HepG2 (cell line): ENCODE measurements at regions not wholly inside any gene's neighbourhood (a gene's known extent, or its start where the extent isn't known, plus 50 kb on each side); places are given as distances from the start of the nearest gene placed in this dataset.

Experiments
- ATAC-seq: fragments of 200-7000 bp; cut with Tn5 transposase; 3 replicates; pipeline ENCODE4 v1.9.1; 2020; ENCODE audit warnings: mild to moderate bottlenecking, moderate library complexity
- BruUV-seq: library from RNA; stranded (reverse); fragments of 400-500 nt; replicated peaks from 2 replicates; lab custom pipeline; 2021; lab: Mats Ljungman, UMichigan
- CTCF ChIA-PET: fragments of 300-600 bp; formaldehyde crosslinking; extraction: SDS; loops from one replicate; lab custom pipeline; 2021; ENCODE audit warnings: low total read pairs, inconsistent platforms, low intra/inter-chr PET ratio; lab: Yijun Ruan, JAX
- POLR2A ChIA-PET: fragments of 350-600 bp; sonication (Branson Sonifier 250); formaldehyde crosslinking; loops from one replicate; lab custom pipeline; 2020; ENCODE audit warnings: antibody characterized with exemption, inconsistent platforms; lab: Yijun Ruan, JAX
- DNase-seq: peaks from one replicate; pipeline ENCODE4 v3.0.0-alpha.2; 2015; ENCODE audit warnings: low spot score
- FAIRE-seq: peaks from 3 replicates; lab custom pipeline; 2011; peaks lifted over from hg19 to GRCh38; lab: Jason Lieb, UNC
- H2AFZ ChIP-seq: one replicate; pipeline ENCODE4 v1.6.1; 2011; ENCODE audit warnings: low read length, inconsistent platforms
- H3K27ac ChIP-seq: fragments of 300-600 bp; 3 replicates; pipeline ENCODE4 v1.8.0; 2011; ENCODE audit warnings: mixed run types, mild to moderate bottlenecking, mixed read lengths, low read length, inconsistent platforms; ENCODE audit not compliant: insufficient read depth; ENCODE audit errors: extremely low read length
- H3K27me3 ChIP-seq, 2 experiments: fragments of 200-600 bp in 1 of 2; 2 replicates in 1 of 2; 3 replicates in 1 of 2; pipeline versions ENCODE4 v1.6.0 to v1.8.0; 2011; ENCODE audit warnings: low read length in 2 of 2, mild to moderate bottlenecking in 2 of 2, moderate library complexity in 2 of 2, inconsistent platforms in 1 of 2; ENCODE audit not compliant: insufficient read depth in 2 of 2, control insufficient read depth in 1 of 2
- H3K36me3 ChIP-seq, 2 experiments: fragments of 200-600 bp in 1 of 2; replicated peaks in 1 of 2; 2 replicates in 1 of 2; 3 replicates in 1 of 2; pipeline versions ENCODE4 v1.5.1 to v1.8.0; 2011; ENCODE audit warnings: low read length in 2 of 2, inconsistent platforms in 1 of 2; ENCODE audit not compliant: insufficient read depth in 2 of 2, control insufficient read depth in 1 of 2
- H3K4me1 ChIP-seq: 2 replicates; pipeline ENCODE4 v1.5.1; 2012; ENCODE audit warnings: low read length, inconsistent platforms; ENCODE audit not compliant: insufficient read depth
- H3K4me2 ChIP-seq: 2 replicates; pipeline ENCODE4 v1.6.0; 2011; ENCODE audit warnings: low read depth, low read length, inconsistent platforms
- H3K4me3 ChIP-seq, 3 experiments: fragments of 200-600 bp in 1 of 3; sonication (generic), shearing (Covaris generic) in 1 of 3; replicated peaks in 1 of 3; 2 replicates each; pipeline ENCODE4 v1.5.1; 2011 to 2016; ENCODE audit warnings: low read length in 3 of 3, inconsistent platforms in 2 of 3, low read depth in 2 of 3, mild to moderate bottlenecking in 2 of 3, control low read depth in 1 of 3, mixed read lengths in 1 of 3; ENCODE audit not compliant: insufficient read depth in 1 of 3
- H3K79me2 ChIP-seq: one replicate; pipeline ENCODE4 v1.6.1; 2011; ENCODE audit warnings: low read length, inconsistent platforms; ENCODE audit not compliant: insufficient read depth
- H3K9ac ChIP-seq: 2 replicates; pipeline ENCODE4 v1.6.0; 2011; ENCODE audit warnings: mild to moderate bottlenecking, low read depth, low read length, inconsistent platforms; ENCODE audit not compliant: insufficient read depth
- H3K9me3 ChIP-seq: 2 replicates; pipeline ENCODE4 v1.5.1; 2012; ENCODE audit warnings: mild to moderate bottlenecking, low read length
- H4K20me1 ChIP-seq: 2 replicates; pipeline ENCODE4 v1.6.0; 2011; ENCODE audit warnings: inconsistent platforms, mild to moderate bottlenecking, low read length, moderate library complexity; ENCODE audit not compliant: insufficient read depth
- DMTF1 ChIP-seq: sonication (generic); formaldehyde crosslinking; IDR thresholded peaks from 2 replicates; pipeline ENCODE4 v1.4.0; 2020; ENCODE audit warnings: mild to moderate bottlenecking, missing genetic modification reagents
- HDAC2 ChIP-seq: sonication (generic); formaldehyde crosslinking; IDR thresholded peaks from 2 replicates; pipeline ENCODE4 v1.4.0; 2020; ENCODE audit warnings: missing genetic modification reagents
- HIVEP1 ChIP-seq: sonication (generic); formaldehyde crosslinking; IDR thresholded peaks from 2 replicates; pipeline ENCODE4 v1.4.0; 2020; ENCODE audit warnings: mild to moderate bottlenecking, missing genetic modification reagents
- KAT7 ChIP-seq: IDR thresholded peaks from 2 replicates; pipeline ENCODE4 v1.6.1; 2018; ENCODE audit warnings: borderline replicate concordance, missing compliant biosample characterization
- KMT2B ChIP-seq: IDR thresholded peaks from 2 replicates; pipeline ENCODE4 v1.6.1; 2016; ENCODE audit warnings: missing genetic modification reagents, missing compliant biosample characterization
- MXD3 ChIP-seq: IDR thresholded peaks from 2 replicates; pipeline ENCODE4 v1.6.1; 2016; ENCODE audit warnings: mild to moderate bottlenecking, missing biosample characterization, missing genetic modification reagents
- NAIF1 ChIP-seq: sonication (generic); formaldehyde crosslinking; IDR thresholded peaks from 2 replicates; pipeline ENCODE4 v1.5.0; 2020; ENCODE audit warnings: mild to moderate bottlenecking, missing genetic modification reagents, borderline replicate concordance
- NRL ChIP-seq: sonication (generic); formaldehyde crosslinking; IDR thresholded peaks from 2 replicates; pipeline ENCODE4 v1.5.0; 2020; ENCODE audit warnings: missing genetic modification reagents, mild to moderate bottlenecking, moderate library complexity, borderline replicate concordance
- SMAD9 ChIP-seq: sonication (generic); formaldehyde crosslinking; IDR thresholded peaks from 2 replicates; pipeline ENCODE4 v1.5.1; 2020; ENCODE audit warnings: mild to moderate bottlenecking, missing genetic modification reagents
- YEATS2 ChIP-seq: sonication (generic); formaldehyde crosslinking; IDR thresholded peaks from 2 replicates; pipeline ENCODE4 v1.4.0; 2020; ENCODE audit warnings: missing genetic modification reagents, borderline replicate concordance
- ZNF496 ChIP-seq: sonication (generic); formaldehyde crosslinking; IDR thresholded peaks from 2 replicates; pipeline ENCODE4 v1.8.1; 2023; ENCODE audit warnings: mild to moderate bottlenecking, moderate library complexity, missing genetic modification reagents; ENCODE audit not compliant: insufficient replicate concordance
- ZNF780A ChIP-seq: sonication (generic); formaldehyde crosslinking; IDR thresholded peaks from 2 replicates; pipeline ENCODE4 v1.8.0; 2022; ENCODE audit warnings: mild to moderate bottlenecking, missing genetic modification reagents, moderate library complexity
- WGBS: methylation state at CpG from one replicate; pipeline ENCODE4 v1.1.6; 2017; ENCODE audit warnings: low lambda C conversion rate; 5-methylcytosine and 5-hydroxymethylcytosine counted together
- in situ Hi-C: cut with HindIII; loops from 2 replicates; pipeline ENCODE4 v1.10.0; 2017; ENCODE audit warnings: low pct_unique_long_range_greater_than_20kb; ENCODE audit not compliant: extremely low pct_ligation_motif_present
- intact Hi-C: fragments of 100-400 bp; cut with micrococcal nuclease; formaldehyde crosslinking; loops from one replicate; pipeline ENCODE4 v1.10.0; 2022; ENCODE audit not compliant: unreplicated experiment

GRCh38 chr2:10243926-10244270 lies 58.8 kb upstream of the HPCAL1 start:
- intact Hi-C loops, result no loop called here
- no peak for TF ChIP-seq HIVEP1
- TF ChIP-seq MXD3 (CRISPR knock-in tag), result no peak
- TF ChIP-seq ZNF780A (CRISPR knock-in tag), result no peak
- TF ChIP-seq KMT2B (CRISPR knock-in tag), result no peak
- TF ChIP-seq NRL (CRISPR knock-in tag), result no peak
- no peak for TF ChIP-seq SMAD9 (CRISPR knock-in tag)
- TF ChIP-seq, all 625 proteins: peak for 0
- BruUV-seq, result no TSS peak
- FAIRE-seq (no peak), ATAC-seq (no peak), DNase-seq (no peak)
- Histone ChIP-seq H2AFZ (no peak overlapping the region), H3K27me3 (peaks cover 21 to 68% of the 10 kb centered on the region in 2 experiments), H3K36me3 (no peaks in the 10 kb centered on the region), H3K27ac (no peak overlapping the region), H3K4me3 (no peak overlapping the region), H3K4me1 (0 out of 2 replicates have a peak, but pooled peaks cover 5% of the 10 kb centered on the region), H3K4me2 (no peak overlapping the region), H3K9me3 (no peaks in the 10 kb centered on the region), H3K9ac (no peak overlapping the region), H4K20me1 (no peaks in the 10 kb centered on the region), H3K79me2 (no peaks in the 10 kb centered on the region)
- 58% methylated on average over 10 of the region's 10 CpGs for WGBS
- in situ Hi-C loops, result no loop called here
- ChIA-PET CTCF (no interaction called here), POLR2A (interaction anchor here (1.3 kb wide), 1 partner anchor 18 kb away, joined by 3 read pairs; no protein-coding TSS in a partner anchor)

GRCh38 chr2:10245021-10245420 lies 57.7 kb upstream of the HPCAL1 start:
- FAIRE-seq (no peak), DNase-seq (no peak), ATAC-seq (no peak)
- in situ Hi-C loops (no loop called here), intact Hi-C loops (no loop called here)
- H3K79me2 ChIP-seq, result no peaks in the 10 kb centered on the region
- BruUV-seq, result no TSS peak
- TF ChIP-seq DMTF1 (CRISPR knock-in tag) (no peak), YEATS2 (CRISPR knock-in tag) (no peak), NAIF1 (CRISPR knock-in tag) (no peak), ZNF496 (CRISPR knock-in tag) (no peak), HDAC2 (CRISPR knock-in tag) (no peak), KAT7 (CRISPR knock-in tag) (no peak)
- CTCF ChIA-PET, result no interaction called here
- WGBS, result 64% methylated on average over 8 of the region's 8 CpGs
- H3K36me3 ChIP-seq, result no peaks in the 10 kb centered on the region
- POLR2A ChIA-PET, result interaction anchor here (1.3 kb wide), 1 partner anchor 19 kb away, joined by 3 read pairs; no protein-coding TSS in a partner anchor
- H2AFZ ChIP-seq, result no peak overlapping the region
- H3K4me2 ChIP-seq, result no peak overlapping the region
- H3K27me3 ChIP-seq, result peaks cover 21 to 57% of the 10 kb centered on the region in 2 experiments
- no peak overlapping the region for H3K9ac ChIP-seq
- H3K4me1 ChIP-seq, result no peaks in the 10 kb centered on the region
- peaks cover 5% of the 10 kb centered on the region for H3K9me3 ChIP-seq
- H4K20me1 ChIP-seq, result no peaks in the 10 kb centered on the region
- H3K4me3 ChIP-seq, result no peak overlapping the region
- no peak overlapping the region for H3K27ac ChIP-seq
